ENCODE measurements at regions not wholly inside any gene's neighbourhood (a gene's known extent, or its start where the extent isn't known, plus 50 kb on each side); places are given as distances from the start of the nearest gene placed in this dataset.

GRCh38 chr1:30638086-30638485 lies 85.3 kb downstream of the MATN1 start:
- Histone ChIP-seq H3K9me3 (replicated peaks; ENCODE audit: control insufficient read depth, low read depth, low read length) (no peaks in the 10 kb centered on the region), H3K4me3 (ENCODE audit: low read length) (no peak overlapping the region), H3K27ac (ENCODE audit: low read length) (no peak overlapping the region), H3K36me3 (ENCODE audit: control insufficient read depth, insufficient read depth, low read length) (no peaks in the 10 kb centered on the region), H3K4me1 (ENCODE audit: control insufficient read depth, insufficient read depth, low read length) (no peaks in the 10 kb centered on the region), H3K27me3 (ENCODE audit: control insufficient read depth, insufficient read depth, low read length) (peaks cover 18% of the 10 kb centered on the region)
- DNase-seq: no peak
- 93% methylated on average over 2 of the region's 4 CpGs for WGBS (ENCODE audit: insufficient coverage)

GRCh38 chr1:30637183-30637980 lies 86.0 kb downstream of the MATN1 start:
- Histone ChIP-seq H3K4me3 (ENCODE audit: low read length) (no peak overlapping the region), H3K36me3 (ENCODE audit: control insufficient read depth, insufficient read depth, low read length) (no peaks in the 10 kb centered on the region), H3K27me3 (ENCODE audit: control insufficient read depth, insufficient read depth, low read length) (peaks cover 14% of the 10 kb centered on the region), H3K9me3 (replicated peaks; ENCODE audit: control insufficient read depth, low read depth, low read length) (no peaks in the 10 kb centered on the region), H3K4me1 (ENCODE audit: control insufficient read depth, insufficient read depth, low read length) (no peaks in the 10 kb centered on the region), H3K27ac (ENCODE audit: low read length) (no peak overlapping the region)
- WGBS (ENCODE audit: insufficient coverage): 48% methylated on average over 10 of the region's 12 CpGs
- DNase-seq: no peak

DNA sequence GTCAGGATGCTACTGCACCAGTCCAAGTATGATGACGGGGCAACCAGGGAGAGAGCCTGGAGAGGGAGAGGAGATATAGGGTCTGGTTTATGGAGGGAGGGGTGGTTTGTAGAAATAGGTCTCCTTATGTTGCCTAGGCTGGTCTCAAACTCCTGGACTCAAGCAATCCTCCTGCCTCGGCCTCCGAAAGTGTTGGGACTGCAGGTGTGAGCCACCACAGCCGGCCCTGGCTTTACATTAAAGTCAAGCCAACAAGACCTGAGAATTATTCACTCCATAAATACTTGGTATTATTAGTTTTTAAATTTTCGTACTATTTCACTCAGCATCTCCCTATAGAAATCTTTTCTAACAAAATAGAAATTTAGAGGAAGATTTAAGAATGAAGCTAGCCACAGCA lies 86.8 kb downstream of the MATN1 start:
- Histone ChIP-seq H3K4me1 (ENCODE audit: control insufficient read depth, insufficient read depth, low read length) (no peaks in the 10 kb centered on the region), H3K36me3 (ENCODE audit: control insufficient read depth, insufficient read depth, low read length) (no peaks in the 10 kb centered on the region), H3K27ac (ENCODE audit: low read length) (no peak overlapping the region), H3K27me3 (ENCODE audit: control insufficient read depth, insufficient read depth, low read length) (peaks cover 12% of the 10 kb centered on the region), H3K9me3 (replicated peaks; ENCODE audit: control insufficient read depth, low read depth, low read length) (no peaks in the 10 kb centered on the region), H3K4me3 (ENCODE audit: low read length) (no peak overlapping the region)
- 75% methylated on average over 1 of the region's 5 CpGs for WGBS (ENCODE audit: insufficient coverage)
- no peak for DNase-seq

GRCh38 chr1:30635391-30635975 lies 87.9 kb downstream of the MATN1 start:
- no peaks in the 10 kb centered on the region for H3K9me3 ChIP-seq (replicated peaks; ENCODE audit: control insufficient read depth, low read depth, low read length)
- H3K4me1 ChIP-seq (ENCODE audit: control insufficient read depth, insufficient read depth, low read length): no peaks in the 10 kb centered on the region
- DNase-seq: no peak
- H3K27me3 ChIP-seq (ENCODE audit: control insufficient read depth, insufficient read depth, low read length): peaks cover 9% of the 10 kb centered on the region
- H3K4me3 ChIP-seq (ENCODE audit: low read length): no peak overlapping the region
- WGBS (ENCODE audit: insufficient coverage): 48% methylated on average over 6 of the region's 8 CpGs
- H3K36me3 ChIP-seq (ENCODE audit: control insufficient read depth, insufficient read depth, low read length): no peaks in the 10 kb centered on the region
- H3K27ac ChIP-seq (ENCODE audit: low read length): no peak overlapping the region

GRCh38 chr1:30634507-30634906 lies 88.9 kb downstream of the MATN1 start:
- Histone ChIP-seq H3K4me3 (ENCODE audit: low read length) (no peak overlapping the region), H3K9me3 (replicated peaks; ENCODE audit: control insufficient read depth, low read depth, low read length) (no peaks in the 10 kb centered on the region), H3K27ac (ENCODE audit: low read length) (no peak overlapping the region), H3K4me1 (ENCODE audit: control insufficient read depth, insufficient read depth, low read length) (no peaks in the 10 kb centered on the region), H3K36me3 (ENCODE audit: control insufficient read depth, insufficient read depth, low read length) (no peaks in the 10 kb centered on the region), H3K27me3 (ENCODE audit: control insufficient read depth, insufficient read depth, low read length) (peaks cover 9% of the 10 kb centered on the region)
- 92% methylated on average over 5 of the region's 5 CpGs for WGBS (ENCODE audit: insufficient coverage)
- DNase-seq: no peak

- peaks cover 14% of the 10 kb centered on the region for H3K27me3 ChIP-seq (ENCODE audit: control insufficient read depth, insufficient read depth, low read length)
- no peak overlapping the region for H3K4me3 ChIP-seq (ENCODE audit: low read length)
- no peak overlapping the region for H3K27ac ChIP-seq (ENCODE audit: low read length)
- DNase-seq: no peak
- WGBS (ENCODE audit: insufficient coverage): 67% methylated on average over 2 of the region's 4 CpGs
- H3K4me1 ChIP-seq (ENCODE audit: control insufficient read depth, insufficient read depth, low read length): no peaks in the 10 kb centered on the region
- no peaks in the 10 kb centered on the region for H3K9me3 ChIP-seq (replicated peaks; ENCODE audit: control insufficient read depth, low read depth, low read length)
- no peaks in the 10 kb centered on the region for H3K36me3 ChIP-seq (ENCODE audit: control insufficient read depth, insufficient read depth, low read length)
Measured at GRCh38 chr1:30633294-30633693, 90.1 kb downstream of the MATN1 start.

GRCh38 chr1:30632481-30632880 lies 90.9 kb downstream of the MATN1 start:
- DNase-seq: no peak

DNA sequence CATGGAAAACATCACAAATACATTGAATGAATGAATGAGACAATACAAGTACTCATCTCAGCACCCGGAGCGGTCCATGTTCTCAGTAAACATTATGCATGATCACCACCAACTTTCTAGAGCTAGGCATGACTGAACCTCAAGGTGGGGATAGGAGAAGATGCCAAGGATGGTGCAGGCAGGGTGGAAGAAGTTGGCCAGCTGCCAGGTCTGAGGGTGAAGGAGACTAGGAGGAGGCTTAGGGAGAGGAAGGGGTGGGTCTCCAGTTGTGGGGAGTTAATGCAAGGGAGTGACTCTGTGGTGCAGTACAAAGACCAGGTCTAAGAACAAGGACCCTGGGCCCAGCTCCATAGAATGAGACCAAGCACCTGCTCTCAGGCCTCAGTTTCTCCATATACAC lies 91.7 kb downstream of the MATN1 start:
- no peaks in the 10 kb centered on the region for H3K36me3 ChIP-seq (ENCODE audit: control insufficient read depth, insufficient read depth, low read length)
- no peaks in the 10 kb centered on the region for H3K9me3 ChIP-seq (replicated peaks; ENCODE audit: control insufficient read depth, low read depth, low read length)
- peaks cover 12% of the 10 kb centered on the region for H3K27me3 ChIP-seq (ENCODE audit: control insufficient read depth, insufficient read depth, low read length)
- no CpG with 5 or more reads among the region's 2 CpGs for WGBS (ENCODE audit: insufficient coverage)
- DNase-seq: no peak
- H3K4me1 ChIP-seq (ENCODE audit: control insufficient read depth, insufficient read depth, low read length): no peaks in the 10 kb centered on the region
- no peak overlapping the region for H3K27ac ChIP-seq (ENCODE audit: low read length)
- H3K4me3 ChIP-seq (ENCODE audit: low read length): no peak overlapping the region

More at GRCh38 chr1:30632481-30632880, 90.9 kb downstream of the MATN1 start:
- no peaks in the 10 kb centered on the region for H3K4me1 ChIP-seq (ENCODE audit: control insufficient read depth, insufficient read depth, low read length)
- H3K36me3 ChIP-seq (ENCODE audit: control insufficient read depth, insufficient read depth, low read length): no peaks in the 10 kb centered on the region
- no peaks in the 10 kb centered on the region for H3K9me3 ChIP-seq (replicated peaks; ENCODE audit: control insufficient read depth, low read depth, low read length)
- no peak overlapping the region for H3K27ac ChIP-seq (ENCODE audit: low read length)
- H3K27me3 ChIP-seq (ENCODE audit: control insufficient read depth, insufficient read depth, low read length): peaks cover 12% of the 10 kb centered on the region
- 75% methylated on average over 6 of the region's 7 CpGs for WGBS (ENCODE audit: insufficient coverage)
- no peak overlapping the region for H3K4me3 ChIP-seq (ENCODE audit: low read length)

- DNase-seq: no peak
- Histone ChIP-seq H3K9me3 (replicated peaks; ENCODE audit: control insufficient read depth, low read depth, low read length) (no peaks in the 10 kb centered on the region), H3K4me3 (ENCODE audit: low read length) (no peak overlapping the region), H3K27me3 (ENCODE audit: control insufficient read depth, insufficient read depth, low read length) (peaks cover 7% of the 10 kb centered on the region), H3K36me3 (ENCODE audit: control insufficient read depth, insufficient read depth, low read length) (no peaks in the 10 kb centered on the region), H3K4me1 (ENCODE audit: control insufficient read depth, insufficient read depth, low read length) (no peaks in the 10 kb centered on the region), H3K27ac (ENCODE audit: low read length) (no peak overlapping the region)
- 78% methylated on average over 4 of the region's 5 CpGs for WGBS (ENCODE audit: insufficient coverage)
Measured at GRCh38 chr1:30629501-30629900, 93.9 kb downstream of the MATN1 start.

DNA sequence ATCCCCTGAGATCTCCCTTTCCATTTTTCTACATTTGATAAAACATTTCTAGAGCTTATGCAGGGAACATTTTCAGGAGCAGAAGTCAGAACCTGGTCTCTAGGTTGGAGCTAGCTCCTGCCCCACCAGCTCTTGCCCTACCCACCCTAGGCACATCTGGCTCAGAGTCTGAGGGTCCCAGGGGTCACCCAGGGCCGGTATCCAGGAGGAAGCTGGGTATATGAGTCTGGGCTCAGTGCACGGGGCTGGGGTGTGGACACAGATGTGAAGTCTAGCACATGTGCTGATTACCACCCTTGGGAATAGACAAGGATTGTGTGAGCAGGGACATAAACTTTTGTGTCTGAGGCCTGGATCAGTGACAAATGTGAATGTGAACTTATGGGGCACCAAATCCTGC lies 95.4 kb downstream of the MATN1 start:
- no peaks in the 10 kb centered on the region for H3K36me3 ChIP-seq (ENCODE audit: control insufficient read depth, insufficient read depth, low read length)
- 18% methylated on average over 2 of the region's 2 CpGs for WGBS (ENCODE audit: insufficient coverage)
- H3K4me3 ChIP-seq (ENCODE audit: low read length): no peak overlapping the region
- peaks cover 2% of the 10 kb centered on the region for H3K9me3 ChIP-seq (replicated peaks; ENCODE audit: control insufficient read depth, low read depth, low read length)
- H3K27ac ChIP-seq (ENCODE audit: low read length): no peak overlapping the region
- H3K4me1 ChIP-seq (ENCODE audit: control insufficient read depth, insufficient read depth, low read length): no peaks in the 10 kb centered on the region
- H3K27me3 ChIP-seq (ENCODE audit: control insufficient read depth, insufficient read depth, low read length): peaks cover 7% of the 10 kb centered on the region
- DNase-seq: no peak
